ENCODE measurements at regions not wholly inside any gene's neighbourhood (a gene's known extent, or its start where the extent isn't known, plus 50 kb on each side); places are given as distances from the start of the nearest gene placed in this dataset.

DNA sequence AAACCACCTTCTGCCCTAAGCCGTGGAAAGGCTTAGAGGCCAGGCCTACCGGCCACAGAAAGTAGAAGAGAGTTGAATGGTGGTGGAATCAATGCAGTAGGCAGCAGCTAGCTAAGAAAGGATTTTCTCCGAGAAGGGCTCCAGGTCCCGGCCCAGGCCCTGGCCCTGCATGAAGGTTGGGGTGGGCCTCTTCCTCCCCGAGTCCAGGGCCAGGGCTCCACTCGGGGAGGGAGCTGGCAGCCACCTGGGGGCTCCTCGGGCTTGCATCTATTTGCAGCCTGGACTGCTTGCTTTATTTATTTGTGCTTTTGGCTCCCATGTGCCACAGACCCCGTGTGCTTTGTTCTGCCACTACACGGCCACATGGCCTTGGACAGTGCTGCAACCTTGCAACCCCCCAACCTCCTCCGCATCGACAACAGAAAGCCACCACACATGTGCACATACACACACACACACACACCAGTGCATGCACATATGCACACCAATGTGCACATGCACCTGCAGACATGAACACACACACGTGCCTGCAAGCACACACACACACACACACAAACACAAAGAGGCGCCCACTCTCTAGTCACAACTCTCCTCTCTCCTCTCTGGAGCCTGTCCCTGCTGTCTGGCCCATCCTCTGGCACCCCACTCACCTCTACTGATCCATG lies 96.4 kb upstream of the TNRC6C start:
- H3K36me3 ChIP-seq (ENCODE audit: control insufficient read depth in 4 of 4, insufficient read depth in 3 of 4, low read depth in 1 of 4, low read length in 3 of 4) = no peaks in the 10 kb centered on the region
- 84% methylated on average over 13 of the region's 13 CpGs for WGBS
- H3K27ac ChIP-seq (ENCODE audit: low read depth in 1 of 2, low read length in 2 of 2) = no peak overlapping the region
- H3K9ac ChIP-seq (ENCODE audit: low read depth in 1 of 2, low read length in 2 of 2) = no peak overlapping the region
- no peaks in the 10 kb centered on the region for H3K4me1 ChIP-seq (ENCODE audit: control insufficient read depth in 4 of 4, insufficient read depth in 4 of 4, low read length in 3 of 4)
- H3K4me3 ChIP-seq (ENCODE audit: low read depth in 1 of 3, low read length in 3 of 3) = no peak overlapping the region
- TF ChIP-seq, protein P1, sequence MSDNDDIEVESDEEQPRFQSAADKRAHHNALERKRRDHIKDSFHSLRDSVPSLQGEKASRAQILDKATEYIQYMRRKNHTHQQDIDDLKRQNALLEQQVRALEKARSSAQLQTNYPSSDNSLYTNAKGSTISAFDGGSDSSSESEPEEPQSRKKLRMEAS (IDR thresholded peaks at IDR 0.05) = no peak
- TF ChIP-seq, protein P2, sequence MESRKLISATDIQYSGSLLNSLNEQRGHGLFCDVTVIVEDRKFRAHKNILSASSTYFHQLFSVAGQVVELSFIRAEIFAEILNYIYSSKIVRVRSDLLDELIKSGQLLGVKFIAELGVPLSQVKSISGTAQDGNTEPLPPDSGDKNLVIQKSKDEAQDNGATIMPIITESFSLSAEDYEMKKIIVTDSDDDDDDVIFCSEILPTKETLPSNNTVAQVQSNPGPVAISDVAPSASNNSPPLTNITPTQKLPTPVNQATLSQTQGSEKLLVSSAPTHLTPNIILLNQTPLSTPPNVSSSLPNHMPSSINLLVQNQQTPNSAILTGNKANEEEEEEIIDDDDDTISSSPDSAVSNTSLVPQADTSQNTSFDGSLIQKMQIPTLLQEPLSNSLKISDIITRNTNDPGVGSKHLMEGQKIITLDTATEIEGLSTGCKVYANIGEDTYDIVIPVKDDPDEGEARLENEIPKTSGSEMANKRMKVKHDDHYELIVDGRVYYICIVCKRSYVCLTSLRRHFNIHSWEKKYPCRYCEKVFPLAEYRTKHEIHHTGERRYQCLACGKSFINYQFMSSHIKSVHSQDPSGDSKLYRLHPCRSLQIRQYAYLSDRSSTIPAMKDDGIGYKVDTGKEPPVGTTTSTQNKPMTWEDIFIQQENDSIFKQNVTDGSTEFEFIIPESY (IDR thresholded peaks at IDR 0.05) = no peak
- TF ChIP-seq FOXA1 (IDR thresholded peaks at IDR 0.05) (no peak), HNF4G (IDR thresholded peaks at IDR 0.05) (no peak), RAD21 (IDR thresholded peaks at IDR 0.05) (no peak), YY1 (IDR thresholded peaks at IDR 0.05) (no peak), HNF4A (conservative IDR thresholded peaks at IDR 0.05) (no peak), FOXA2 (IDR thresholded peaks at IDR 0.05) (no peak), JUND (IDR thresholded peaks at IDR 0.05) (no peak), NR2F2 (IDR thresholded peaks at IDR 0.05) (no peak), GABPA (IDR thresholded peaks at IDR 0.05 in 1 of 2, conservative IDR thresholded peaks at IDR 0.05 in 1 of 2) (no peak), TAF1 (conservative IDR thresholded peaks at IDR 0.05) (no peak)
- TF ChIP-seq, protein P3, sequence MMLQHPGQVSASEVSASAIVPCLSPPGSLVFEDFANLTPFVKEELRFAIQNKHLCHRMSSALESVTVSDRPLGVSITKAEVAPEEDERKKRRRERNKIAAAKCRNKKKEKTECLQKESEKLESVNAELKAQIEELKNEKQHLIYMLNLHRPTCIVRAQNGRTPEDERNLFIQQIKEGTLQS (IDR thresholded peaks at IDR 0.05) = no peak
- TF ChIP-seq, protein P4, sequence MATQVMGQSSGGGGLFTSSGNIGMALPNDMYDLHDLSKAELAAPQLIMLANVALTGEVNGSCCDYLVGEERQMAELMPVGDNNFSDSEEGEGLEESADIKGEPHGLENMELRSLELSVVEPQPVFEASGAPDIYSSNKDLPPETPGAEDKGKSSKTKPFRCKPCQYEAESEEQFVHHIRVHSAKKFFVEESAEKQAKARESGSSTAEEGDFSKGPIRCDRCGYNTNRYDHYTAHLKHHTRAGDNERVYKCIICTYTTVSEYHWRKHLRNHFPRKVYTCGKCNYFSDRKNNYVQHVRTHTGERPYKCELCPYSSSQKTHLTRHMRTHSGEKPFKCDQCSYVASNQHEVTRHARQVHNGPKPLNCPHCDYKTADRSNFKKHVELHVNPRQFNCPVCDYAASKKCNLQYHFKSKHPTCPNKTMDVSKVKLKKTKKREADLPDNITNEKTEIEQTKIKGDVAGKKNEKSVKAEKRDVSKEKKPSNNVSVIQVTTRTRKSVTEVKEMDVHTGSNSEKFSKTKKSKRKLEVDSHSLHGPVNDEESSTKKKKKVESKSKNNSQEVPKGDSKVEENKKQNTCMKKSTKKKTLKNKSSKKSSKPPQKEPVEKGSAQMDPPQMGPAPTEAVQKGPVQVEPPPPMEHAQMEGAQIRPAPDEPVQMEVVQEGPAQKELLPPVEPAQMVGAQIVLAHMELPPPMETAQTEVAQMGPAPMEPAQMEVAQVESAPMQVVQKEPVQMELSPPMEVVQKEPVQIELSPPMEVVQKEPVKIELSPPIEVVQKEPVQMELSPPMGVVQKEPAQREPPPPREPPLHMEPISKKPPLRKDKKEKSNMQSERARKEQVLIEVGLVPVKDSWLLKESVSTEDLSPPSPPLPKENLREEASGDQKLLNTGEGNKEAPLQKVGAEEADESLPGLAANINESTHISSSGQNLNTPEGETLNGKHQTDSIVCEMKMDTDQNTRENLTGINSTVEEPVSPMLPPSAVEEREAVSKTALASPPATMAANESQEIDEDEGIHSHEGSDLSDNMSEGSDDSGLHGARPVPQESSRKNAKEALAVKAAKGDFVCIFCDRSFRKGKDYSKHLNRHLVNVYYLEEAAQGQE (IDR thresholded peaks at IDR 0.05) = no peak
- no peaks in the 10 kb centered on the region for H3K9me3 ChIP-seq (ENCODE audit: control insufficient read depth in 4 of 4, low read length in 3 of 4)
- DNase-seq (ENCODE audit: low spot score) = no peak
- peaks cover 0 to 3% (median 0%) of the 10 kb centered on the region in 4 donors for H3K27me3 ChIP-seq (ENCODE audit: control insufficient read depth in 4 of 4, insufficient read depth in 4 of 4, low read length in 3 of 4)

DNA sequence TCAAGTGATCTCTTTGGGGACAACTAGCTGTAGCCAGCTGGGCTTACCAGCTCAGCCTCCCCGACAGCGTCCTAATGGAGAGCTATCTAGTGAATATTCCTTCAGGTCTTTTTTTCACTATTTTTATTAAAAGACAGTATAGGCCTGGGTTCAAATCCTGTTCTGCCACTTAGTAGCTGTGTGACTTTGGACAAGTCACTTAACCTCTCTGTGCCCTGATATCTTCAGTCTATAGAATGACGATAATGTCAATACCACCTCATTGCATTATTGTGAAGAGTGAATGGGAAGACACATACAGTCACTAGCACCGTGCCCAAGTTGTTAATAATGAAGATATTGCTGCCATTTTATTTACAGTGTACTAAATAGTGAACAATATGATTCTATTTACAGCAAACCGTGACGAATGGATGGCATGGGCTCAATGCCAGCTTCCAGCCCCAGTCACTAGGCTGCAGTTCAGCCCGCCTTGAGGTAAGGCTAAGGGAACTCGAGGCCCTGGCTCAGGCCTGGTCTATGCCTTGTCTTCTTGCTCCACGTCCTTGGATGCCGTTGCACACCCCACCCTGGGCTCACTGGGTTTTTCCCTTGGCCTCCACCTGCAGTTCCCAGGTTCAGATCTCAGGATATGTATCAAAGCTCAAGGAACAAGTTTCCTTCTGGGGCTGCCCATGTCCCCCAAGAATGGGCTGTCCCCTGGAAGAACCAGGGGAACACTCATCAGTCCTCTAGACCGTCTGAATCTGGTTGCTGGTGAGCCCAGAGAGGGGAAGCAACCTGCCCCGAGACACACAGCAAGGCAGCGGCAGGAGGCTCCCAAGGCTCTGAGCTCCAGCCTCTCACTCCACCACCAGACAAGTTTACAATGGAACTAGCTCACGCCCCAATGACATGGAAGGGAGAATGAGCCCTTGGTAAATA lies 95.4 kb upstream of the TNRC6C start:
- 78% methylated on average over 14 of the region's 14 CpGs for WGBS
- H3K9ac ChIP-seq (ENCODE audit: low read depth in 1 of 2, low read length in 2 of 2) = no peak overlapping the region
- DNase-seq (ENCODE audit: low spot score) = no peak
- TF ChIP-seq, protein P3 (IDR thresholded peaks at IDR 0.05) = no peak
- TF ChIP-seq, protein P4 (IDR thresholded peaks at IDR 0.05) = no peak
- TF ChIP-seq RAD21 (IDR thresholded peaks at IDR 0.05) = no peak
- no peak for TF ChIP-seq FOXA1 (IDR thresholded peaks at IDR 0.05)
- TF ChIP-seq EGR1 (IDR thresholded peaks at IDR 0.05; ENCODE audit: low read depth in 2 of 2) = no peak
- no peak for TF ChIP-seq SP1 (IDR thresholded peaks at IDR 0.05)
- TF ChIP-seq JUND (IDR thresholded peaks at IDR 0.05) = no peak
- no peak for TF ChIP-seq NR2F2 (IDR thresholded peaks at IDR 0.05)
- TF ChIP-seq, protein P2 (IDR thresholded peaks at IDR 0.05) = no peak
- no peak for TF ChIP-seq HNF4G (IDR thresholded peaks at IDR 0.05)
- no peak for TF ChIP-seq TAF1 (conservative IDR thresholded peaks at IDR 0.05)

More for the DNA sequence above, 95.4 kb upstream of the TNRC6C start:
- Histone ChIP-seq H3K27me3 (ENCODE audit: control insufficient read depth in 4 of 4, insufficient read depth in 4 of 4, low read length in 3 of 4) (peaks cover 0 to 3% (median 0%) of the 10 kb centered on the region in 4 donors), H3K4me3 (ENCODE audit: low read depth in 1 of 3, low read length in 3 of 3) (no peak overlapping the region), H3K27ac (ENCODE audit: low read depth in 1 of 2, low read length in 2 of 2) (no peak overlapping the region), H3K4me1 (ENCODE audit: control insufficient read depth in 4 of 4, insufficient read depth in 4 of 4, low read length in 3 of 4) (no peaks in the 10 kb centered on the region), H3K9me3 (ENCODE audit: control insufficient read depth in 4 of 4, low read length in 3 of 4) (no peaks in the 10 kb centered on the region), H3K36me3 (ENCODE audit: control insufficient read depth in 4 of 4, insufficient read depth in 3 of 4, low read depth in 1 of 4, low read length in 3 of 4) (no peaks in the 10 kb centered on the region)

Data from liver (tissue), 7 donors.